ENCODE measurements at regions not wholly inside any gene's neighbourhood (a gene's known extent, or its start where the extent isn't known, plus 50 kb on each side); places are given as distances from the start of the nearest gene placed in this dataset.

- TF ChIP-seq, protein P1, sequence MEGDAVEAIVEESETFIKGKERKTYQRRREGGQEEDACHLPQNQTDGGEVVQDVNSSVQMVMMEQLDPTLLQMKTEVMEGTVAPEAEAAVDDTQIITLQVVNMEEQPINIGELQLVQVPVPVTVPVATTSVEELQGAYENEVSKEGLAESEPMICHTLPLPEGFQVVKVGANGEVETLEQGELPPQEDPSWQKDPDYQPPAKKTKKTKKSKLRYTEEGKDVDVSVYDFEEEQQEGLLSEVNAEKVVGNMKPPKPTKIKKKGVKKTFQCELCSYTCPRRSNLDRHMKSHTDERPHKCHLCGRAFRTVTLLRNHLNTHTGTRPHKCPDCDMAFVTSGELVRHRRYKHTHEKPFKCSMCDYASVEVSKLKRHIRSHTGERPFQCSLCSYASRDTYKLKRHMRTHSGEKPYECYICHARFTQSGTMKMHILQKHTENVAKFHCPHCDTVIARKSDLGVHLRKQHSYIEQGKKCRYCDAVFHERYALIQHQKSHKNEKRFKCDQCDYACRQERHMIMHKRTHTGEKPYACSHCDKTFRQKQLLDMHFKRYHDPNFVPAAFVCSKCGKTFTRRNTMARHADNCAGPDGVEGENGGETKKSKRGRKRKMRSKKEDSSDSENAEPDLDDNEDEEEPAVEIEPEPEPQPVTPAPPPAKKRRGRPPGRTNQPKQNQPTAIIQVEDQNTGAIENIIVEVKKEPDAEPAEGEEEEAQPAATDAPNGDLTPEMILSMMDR (IDR thresholded peaks at IDR 0.05), result no peak
- TF ChIP-seq EZH2 (IDR thresholded peaks at IDR 0.05; ENCODE audit: borderline replicate concordance, insufficient read depth, low read depth, low read length, poor library complexity, severe bottlenecking), result no peak
Observed at GRCh38 chr6:74715355-74716085, 490.3 kb downstream of the COL12A1 start.
